Right atrium auricular region (tissue), 2 donors: ENCODE measurements at regions not wholly inside any gene's neighbourhood (a gene's known extent, or its start where the extent isn't known, plus 50 kb on each side); places are given as distances from the start of the nearest gene placed in this dataset.

Experiments
- DNase-seq: peaks from one replicate; pipeline ENCODE4 v3.0.0-alpha.2; 2019; ENCODE audit warnings: low spot score
- H3K27ac ChIP-seq, 2 donors: fragments of 200-600 bp; sonication (generic); 1 replicate in 1 of 2; 2 replicates in 1 of 2; pipeline ENCODE4 v1.5.1; 2016 to 2019
- H3K27me3 ChIP-seq, 2 donors: fragments of 200-600 bp; sonication (generic); one replicate each; pipeline versions ENCODE4 v1.5.1 to v1.6.0; 2017 to 2019
- H3K36me3 ChIP-seq: fragments of 200-600 bp; sonication (generic); one replicate; pipeline ENCODE4 v1.5.1; 2016
- H3K4me1 ChIP-seq, 2 donors: fragments of 200-600 bp; sonication (generic); one replicate each; pipeline versions ENCODE4 v1.5.1 to v1.6.0; 2017 to 2019
- H3K4me3 ChIP-seq, 2 donors: fragments of 200-600 bp; sonication (generic); 1 replicate in 1 of 2; 2 replicates in 1 of 2; pipeline ENCODE4 v1.5.1; 2017 to 2019; ENCODE audit warnings: mild to moderate bottlenecking in 1 of 2, moderate library complexity in 1 of 2
- H3K9me3 ChIP-seq, 2 donors: fragments of 200-600 bp; sonication (generic); one replicate each; pipeline ENCODE4 v1.5.1; 2019
- CTCF ChIP-seq, 2 donors: fragments of 200-600 bp; sonication (generic); IDR thresholded peaks; one replicate each; pipeline ENCODE4 v1.5.1; 2019; ENCODE audit warnings: antibody characterized with exemption in 2 of 2

DNA sequence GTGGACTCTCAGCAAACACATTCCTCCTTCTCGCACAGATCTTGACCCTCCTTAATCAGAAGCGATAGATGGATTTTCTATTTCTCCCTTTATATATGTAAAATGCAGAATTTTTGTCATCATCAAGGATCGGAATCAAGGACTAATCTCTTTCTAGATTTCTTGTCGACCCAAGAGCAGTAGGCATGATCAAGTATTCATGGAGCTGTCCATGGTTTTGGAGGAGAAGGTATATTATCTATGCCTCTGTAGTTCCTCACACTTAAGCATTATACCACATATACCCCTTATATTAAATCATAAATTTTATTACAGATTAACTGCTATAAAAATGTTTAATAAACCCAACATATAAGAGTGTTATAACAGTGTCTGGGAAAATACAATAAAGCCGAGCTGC lies 886.8 kb downstream of the NLGN4X start:
- no peak for DNase-seq
- TF ChIP-seq CTCF (IDR thresholded peaks at IDR 0.05) = no peak
- H3K36me3 ChIP-seq = no peaks in the 10 kb centered on the region

DNA sequence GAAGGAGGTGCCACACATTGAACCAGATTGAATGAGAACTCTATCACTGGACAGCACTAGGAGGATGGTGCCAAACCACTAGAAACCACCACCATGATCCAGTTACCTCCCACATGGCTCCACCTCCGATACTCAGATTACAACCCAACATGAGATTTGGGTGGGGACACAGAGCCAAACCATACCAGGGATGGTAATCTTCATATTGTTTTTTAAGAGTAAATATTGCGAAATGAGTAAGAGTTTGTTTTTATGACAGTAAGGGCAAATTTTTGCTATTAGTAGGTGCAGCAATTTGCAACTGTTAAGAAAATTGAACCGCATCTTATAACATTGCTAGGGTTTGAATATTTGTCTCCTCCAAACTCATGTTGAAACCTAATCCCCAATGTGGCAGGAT lies 891.5 kb downstream of the NLGN4X start:
- H3K27ac ChIP-seq = no peak overlapping the region
- H3K4me1 ChIP-seq = no peaks in the 10 kb centered on the region
- no peak for DNase-seq
- H3K27me3 ChIP-seq = no peaks in the 10 kb centered on the region
- no peak overlapping the region for H3K4me3 ChIP-seq
- H3K36me3 ChIP-seq = no peaks in the 10 kb centered on the region
- TF ChIP-seq CTCF (IDR thresholded peaks at IDR 0.05) = no peak
- no peaks in the 10 kb centered on the region for H3K9me3 ChIP-seq

More for the DNA sequence above, 886.8 kb downstream of the NLGN4X start:
- Histone ChIP-seq H3K9me3 (no peaks in the 10 kb centered on the region), H3K4me3 (no peak overlapping the region), H3K27ac (no peak overlapping the region), H3K4me1 (no peaks in the 10 kb centered on the region), H3K27me3 (no peaks in the 10 kb centered on the region)

DNA sequence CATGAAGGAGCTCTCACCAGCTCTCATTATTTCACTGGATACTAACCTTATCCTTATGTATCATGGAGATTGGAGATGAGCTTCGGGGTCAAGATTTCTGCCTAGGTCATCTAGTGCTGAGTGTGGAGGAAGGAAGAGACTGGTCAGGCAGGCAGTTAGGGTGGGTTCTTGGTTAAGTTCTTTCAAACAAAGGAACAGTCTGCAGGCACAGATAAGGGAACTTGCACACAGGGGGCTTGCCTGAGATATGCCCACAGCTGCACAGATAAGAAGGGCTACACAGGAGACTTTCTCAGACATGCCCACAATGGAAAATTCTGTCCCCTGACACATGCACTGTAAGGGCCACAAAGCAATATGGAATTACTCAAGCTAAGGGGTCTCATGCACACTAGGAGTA lies 904.1 kb downstream of the NLGN4X start:
- no peak overlapping the region for H3K27ac ChIP-seq
- no peak for TF ChIP-seq CTCF (IDR thresholded peaks at IDR 0.05)
- no peaks in the 10 kb centered on the region for H3K27me3 ChIP-seq
- H3K36me3 ChIP-seq = no peaks in the 10 kb centered on the region
- no peak for DNase-seq
- H3K9me3 ChIP-seq = no peaks in the 10 kb centered on the region
- H3K4me3 ChIP-seq = no peak overlapping the region
- H3K4me1 ChIP-seq = no peaks in the 10 kb centered on the region

- DNase-seq = no peak
- no peaks in the 10 kb centered on the region for H3K36me3 ChIP-seq
- H3K9me3 ChIP-seq = no peaks in the 10 kb centered on the region
- no peak overlapping the region for H3K4me3 ChIP-seq
- H3K4me1 ChIP-seq = no peaks in the 10 kb centered on the region
- no peak for TF ChIP-seq CTCF (IDR thresholded peaks at IDR 0.05)
- H3K27me3 ChIP-seq = no peaks in the 10 kb centered on the region
- no peak overlapping the region for H3K27ac ChIP-seq
Measured at GRCh38 chrX:5314148-5314547, 914.5 kb downstream of the NLGN4X start.

DNA sequence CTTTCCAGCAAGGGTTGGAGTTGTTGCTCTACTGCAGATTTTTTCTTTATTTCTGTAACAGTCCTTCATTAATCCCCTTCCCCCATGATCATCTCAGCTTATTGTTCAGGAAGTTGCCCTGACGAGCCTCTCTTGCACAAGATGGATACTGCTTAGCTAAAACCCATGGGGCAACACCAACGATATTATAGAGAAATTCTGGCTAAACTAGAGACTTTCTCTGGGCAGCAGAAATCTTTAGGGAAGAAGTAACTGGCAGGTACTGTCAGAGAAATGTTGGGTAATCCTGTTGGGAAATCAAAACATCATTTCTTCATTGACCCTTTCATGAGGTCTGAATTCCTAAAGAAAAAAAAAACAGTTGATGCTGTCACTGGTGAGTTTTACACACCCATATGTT lies 921.3 kb downstream of the NLGN4X start:
- Histone ChIP-seq H3K9me3 (no peaks in the 10 kb centered on the region), H3K4me3 (no peak overlapping the region), H3K4me1 (no peaks in the 10 kb centered on the region), H3K36me3 (no peaks in the 10 kb centered on the region), H3K27me3 (no peaks in the 10 kb centered on the region), H3K27ac (no peak overlapping the region)
- TF ChIP-seq CTCF (IDR thresholded peaks at IDR 0.05) = no peak
- DNase-seq = no peak

DNA sequence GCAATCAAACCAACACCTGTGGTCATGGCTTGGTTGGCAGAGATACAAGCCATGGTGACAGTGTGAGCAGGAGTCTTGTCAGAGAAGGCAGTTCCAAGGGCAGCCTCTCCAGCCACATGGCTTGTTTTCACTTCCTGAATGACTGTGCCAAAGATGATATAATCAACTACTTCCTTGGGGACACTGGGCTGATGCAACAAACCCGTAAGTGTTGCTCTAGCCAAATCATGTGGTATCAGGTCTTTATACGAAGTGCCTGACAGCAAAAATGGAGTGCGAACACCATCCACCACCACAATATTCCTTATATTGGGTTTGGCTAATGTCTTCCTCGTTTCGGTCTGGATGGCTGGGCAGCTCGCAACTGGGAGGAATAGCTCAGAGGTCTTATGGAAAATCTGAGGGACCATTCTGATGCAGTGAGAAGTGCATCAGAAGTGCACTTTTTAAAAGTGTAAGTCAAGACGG lies 922.0 kb downstream of the NLGN4X start:
- no peaks in the 10 kb centered on the region for H3K9me3 ChIP-seq
- no peaks in the 10 kb centered on the region for H3K4me1 ChIP-seq
- H3K27me3 ChIP-seq = no peaks in the 10 kb centered on the region
- no peak overlapping the region for H3K27ac ChIP-seq
- no peak for TF ChIP-seq CTCF (IDR thresholded peaks at IDR 0.05)
- no peak overlapping the region for H3K4me3 ChIP-seq
- DNase-seq = no peak
- no peaks in the 10 kb centered on the region for H3K36me3 ChIP-seq
